ENCODE measurements at regions not wholly inside any gene's neighbourhood (a gene's known extent, or its start where the extent isn't known, plus 50 kb on each side); places are given as distances from the start of the nearest gene placed in this dataset.
"Not testable (repeated sequence)": the region's sequence is repeated elsewhere in the genome, so short reads cannot be mapped to it uniquely, and the experiment has no call there.

DNA sequence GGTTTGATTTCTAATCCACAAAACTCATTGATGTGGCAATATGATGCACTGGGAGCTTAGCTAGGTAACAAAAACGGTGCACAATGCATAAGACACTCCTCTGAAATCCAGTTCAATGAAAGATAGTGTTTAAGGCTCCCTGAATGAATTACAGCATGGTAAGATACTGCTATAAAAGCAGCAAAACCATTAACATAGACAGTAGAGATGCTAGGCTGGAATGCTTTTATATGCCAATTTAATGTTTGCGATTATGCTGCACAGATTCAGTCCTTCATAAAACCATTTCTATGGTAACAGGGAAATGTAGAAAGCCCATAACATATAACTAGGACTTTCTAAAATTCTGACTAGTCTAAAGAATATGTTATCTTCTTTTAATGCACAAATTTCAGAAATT lies 180.8 kb upstream of the NUDT12 start:
- DNase-seq (ENCODE audit: low spot score) = no peak

DNA sequence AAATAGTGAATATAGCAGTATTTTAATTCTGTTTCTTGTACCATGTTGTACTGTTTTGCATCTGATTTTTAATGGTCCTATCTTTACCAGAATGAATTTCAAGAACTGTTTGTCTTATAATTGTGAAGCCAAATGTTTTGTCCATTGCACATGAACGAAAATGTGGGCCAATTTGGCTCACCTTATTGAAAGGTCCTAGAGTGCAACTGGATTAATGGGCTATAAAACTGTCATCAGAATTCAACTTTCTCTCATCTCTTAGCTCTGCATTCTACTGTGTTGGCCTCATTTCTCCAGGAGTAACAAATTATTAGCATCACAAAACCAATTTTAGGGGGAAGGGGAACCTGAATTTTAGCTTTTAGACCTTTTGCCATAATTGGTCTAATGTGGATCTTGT lies 179.4 kb upstream of the NUDT12 start:
- DNase-seq (ENCODE audit: low spot score) = no peak

DNA sequence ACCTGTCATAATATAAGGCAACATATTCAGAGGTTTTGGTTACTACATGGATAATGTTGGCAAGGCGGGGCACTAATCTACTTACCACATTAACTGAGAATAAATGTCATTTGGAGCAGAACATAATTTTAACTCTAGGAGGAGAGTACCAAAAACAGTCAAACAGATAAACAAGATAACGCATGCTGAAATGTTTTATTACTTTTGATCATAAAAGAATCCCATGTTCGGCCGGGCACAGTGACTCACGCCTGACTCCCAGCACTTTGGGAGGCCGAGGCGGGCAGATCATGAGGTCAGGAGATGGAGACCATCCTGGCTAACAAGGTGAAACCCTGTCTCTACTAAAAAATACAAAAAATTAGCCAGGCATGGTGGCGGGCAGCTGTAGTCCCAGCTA lies 173.8 kb upstream of the NUDT12 start:
- not testable (repeated sequence) for DNase-seq (ENCODE audit: low spot score)

DNA sequence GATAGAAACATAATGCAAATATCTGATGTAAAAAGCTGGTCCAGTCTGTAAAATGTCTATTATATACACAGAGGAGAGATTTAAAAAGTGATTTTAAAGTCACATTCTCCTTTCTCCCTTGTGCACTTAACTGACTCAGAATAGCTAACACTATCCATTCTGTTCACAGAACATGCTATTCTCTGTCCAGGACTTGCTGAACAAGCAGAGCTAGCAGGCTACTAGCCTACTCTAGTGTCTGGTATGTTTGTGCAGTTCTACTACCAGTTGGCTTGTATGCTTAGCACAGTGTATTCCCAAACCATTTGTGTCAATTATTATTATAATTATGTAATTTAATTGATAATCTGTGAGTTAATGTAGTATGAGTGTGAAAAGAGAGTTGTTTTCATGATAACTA lies 161.7 kb upstream of the NUDT12 start:
- no peak for DNase-seq (ENCODE audit: low spot score)

DNA sequence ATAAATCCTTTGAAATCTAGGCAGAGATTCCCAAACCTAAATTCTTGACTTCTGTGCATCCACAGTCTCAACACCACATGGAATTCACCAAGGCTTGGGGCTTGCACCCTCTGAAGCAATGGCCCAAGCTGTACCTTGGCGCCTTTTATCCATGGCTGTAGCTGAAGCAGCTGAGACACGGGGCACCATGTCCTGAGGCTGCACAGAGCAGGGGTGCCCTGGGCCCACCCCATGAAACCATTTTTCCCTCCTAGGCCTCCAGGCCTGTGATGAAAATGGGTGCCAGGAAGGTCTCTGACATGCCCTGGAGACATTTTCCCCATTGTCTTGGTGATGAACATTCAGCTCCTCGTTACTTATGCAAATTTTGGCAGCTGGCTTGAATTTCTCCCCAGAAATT lies 158.6 kb upstream of the NUDT12 start:
- no peak for DNase-seq (ENCODE audit: low spot score)

DNA sequence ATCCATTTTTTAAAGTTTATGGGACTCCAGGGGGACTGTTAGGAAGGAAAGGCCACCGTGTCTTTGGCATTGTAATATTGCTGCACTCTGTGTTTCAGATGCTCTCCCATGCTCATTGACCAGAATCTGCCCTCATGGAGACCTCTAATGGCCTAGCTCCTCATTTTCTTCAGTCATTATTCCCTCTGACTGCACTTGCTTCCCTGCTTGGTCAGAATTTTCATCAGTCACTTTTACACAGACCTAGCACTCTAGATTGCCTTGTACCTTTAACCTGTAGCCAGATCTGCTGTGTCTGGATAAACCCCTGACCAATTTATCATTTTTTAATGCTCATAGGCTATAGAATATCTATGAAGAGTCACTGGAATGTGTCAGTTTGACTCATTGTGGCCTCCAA lies 155.5 kb upstream of the NUDT12 start:
- DNase-seq (ENCODE audit: low spot score) = no peak

DNA sequence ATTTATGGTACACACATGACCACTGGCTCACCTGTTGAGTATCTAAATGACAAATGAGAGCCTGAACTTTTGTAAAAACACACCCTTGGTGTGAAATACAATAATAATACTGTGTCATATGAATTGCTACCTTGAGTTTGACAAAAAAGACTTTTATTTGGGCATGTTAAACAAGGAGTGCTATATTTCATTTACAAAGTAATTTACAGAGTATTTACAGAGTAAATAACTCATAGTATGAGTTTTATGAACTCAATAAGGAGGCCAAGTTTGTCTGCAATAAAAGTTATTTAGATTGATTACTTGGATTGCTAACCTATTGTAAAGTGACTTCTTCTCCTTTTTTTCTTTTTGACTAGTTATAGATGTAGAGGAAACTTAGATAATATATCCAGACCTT lies 146.0 kb upstream of the NUDT12 start:
- no peak for DNase-seq (ENCODE audit: low spot score)

DNA sequence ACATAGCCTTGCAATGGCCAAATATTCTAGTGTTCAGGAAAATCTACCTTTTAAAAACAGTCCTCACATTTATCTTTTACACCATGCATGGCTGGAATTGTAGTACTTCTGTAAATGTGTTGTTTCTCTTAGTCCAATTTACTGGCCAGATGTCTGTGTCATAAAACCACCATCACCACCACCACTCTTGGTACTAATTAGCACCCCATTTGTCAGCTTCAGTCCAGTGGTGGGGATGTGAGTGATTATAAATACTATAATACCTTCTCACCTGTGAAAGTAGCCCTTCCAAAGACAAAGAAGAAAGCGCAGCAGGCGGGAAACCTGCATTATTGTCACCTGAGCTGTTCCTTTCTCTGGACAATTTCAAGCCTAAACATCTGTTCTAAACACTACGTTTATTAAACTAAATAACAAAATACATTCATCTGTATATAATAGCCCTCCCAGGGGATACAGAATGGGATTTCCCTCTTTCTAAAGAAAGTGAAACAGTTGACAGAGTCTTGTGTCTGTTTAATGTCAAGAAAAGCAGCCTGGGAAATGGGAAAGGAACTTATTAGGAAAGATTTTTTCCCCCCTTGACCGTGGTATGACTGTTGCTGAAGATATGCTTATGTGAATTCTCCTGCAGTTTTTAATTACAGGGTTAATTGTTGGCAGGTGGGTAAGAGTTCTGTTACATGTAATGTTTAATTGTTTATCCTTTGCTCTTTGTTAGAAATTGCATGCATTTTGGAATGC lies 144.5 kb upstream of the NUDT12 start:
- DNase-seq (ENCODE audit: low spot score) = no peak

DNA sequence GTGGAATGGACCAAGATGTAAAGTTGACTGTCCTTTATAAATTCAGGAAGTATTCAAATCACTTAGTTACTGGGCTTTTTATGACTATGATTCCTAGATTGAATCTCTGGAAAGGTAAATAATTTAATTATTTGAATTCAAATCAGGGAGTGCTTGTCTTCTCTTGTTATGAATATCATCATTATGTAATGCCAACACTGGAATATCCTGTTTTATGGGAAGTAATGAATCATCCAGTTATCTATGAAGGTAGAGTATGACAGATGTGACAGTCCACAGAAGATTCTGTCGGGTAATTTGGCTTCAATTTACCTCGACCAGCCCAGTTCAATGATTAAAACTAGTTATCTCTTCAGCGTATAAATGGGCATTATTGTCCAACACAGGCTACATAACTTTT lies 141.0 kb upstream of the NUDT12 start:
- no peak for DNase-seq (ENCODE audit: low spot score)

DNA sequence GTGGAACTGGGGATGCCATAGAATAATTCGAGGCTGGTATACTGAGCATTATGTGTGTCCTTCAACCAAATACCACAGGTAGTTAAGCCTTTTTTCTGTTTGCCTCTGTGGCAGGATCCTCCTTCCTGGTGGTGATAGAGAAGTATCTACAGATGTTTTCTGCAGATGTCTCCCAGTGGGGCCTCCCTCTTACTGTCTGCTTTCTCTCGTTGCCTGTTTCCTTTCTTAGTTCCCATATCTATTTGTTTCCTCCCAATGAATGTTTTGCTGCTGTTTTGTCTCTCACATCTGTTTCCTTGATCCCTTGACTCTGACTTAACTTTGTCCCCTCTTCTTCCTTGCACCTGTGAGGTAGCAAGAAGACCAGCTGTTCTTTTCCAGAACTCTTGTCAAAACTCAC lies 130.9 kb upstream of the NUDT12 start:
- DNase-seq (ENCODE audit: low spot score) = no peak

DNA sequence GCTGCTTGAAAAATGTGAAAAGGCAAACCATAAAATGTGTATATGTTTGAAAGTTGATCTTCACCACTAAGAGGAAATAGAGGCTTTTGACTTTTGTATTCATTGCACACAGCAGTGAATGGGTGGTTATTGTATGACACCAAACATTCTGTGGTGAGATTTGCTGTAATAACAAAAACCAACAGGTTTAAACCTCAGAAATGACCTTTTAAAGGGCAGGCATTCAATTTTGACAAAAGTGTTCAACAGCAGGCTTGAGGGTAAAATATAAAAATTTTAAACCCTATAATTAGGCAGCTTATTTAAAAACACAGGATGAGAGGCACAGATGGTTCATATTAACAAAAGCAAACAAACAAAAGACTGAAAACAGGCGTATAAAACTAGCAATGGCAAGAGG lies 128.1 kb upstream of the NUDT12 start:
- DNase-seq (ENCODE audit: low spot score) = no peak

DNA sequence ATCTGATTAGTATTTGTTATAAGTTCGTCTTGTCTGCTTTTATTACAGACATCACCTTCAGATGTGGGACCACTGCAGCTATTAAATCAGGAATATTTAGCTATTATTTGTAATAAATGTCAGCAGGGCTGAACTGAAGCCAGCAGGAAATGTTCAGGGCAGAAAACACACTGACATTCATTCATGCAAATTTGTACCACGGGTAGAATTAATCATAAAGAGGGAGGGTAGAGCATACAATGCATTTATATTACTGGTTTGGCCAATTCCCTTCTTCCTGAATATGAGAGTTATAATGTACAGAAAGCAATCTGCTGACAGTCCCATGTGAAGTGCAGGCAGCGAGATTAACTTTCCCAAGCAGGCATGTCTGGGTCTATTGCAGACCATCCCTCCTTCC lies 117.3 kb upstream of the NUDT12 start:
- no peak for DNase-seq (ENCODE audit: low spot score)

DNA sequence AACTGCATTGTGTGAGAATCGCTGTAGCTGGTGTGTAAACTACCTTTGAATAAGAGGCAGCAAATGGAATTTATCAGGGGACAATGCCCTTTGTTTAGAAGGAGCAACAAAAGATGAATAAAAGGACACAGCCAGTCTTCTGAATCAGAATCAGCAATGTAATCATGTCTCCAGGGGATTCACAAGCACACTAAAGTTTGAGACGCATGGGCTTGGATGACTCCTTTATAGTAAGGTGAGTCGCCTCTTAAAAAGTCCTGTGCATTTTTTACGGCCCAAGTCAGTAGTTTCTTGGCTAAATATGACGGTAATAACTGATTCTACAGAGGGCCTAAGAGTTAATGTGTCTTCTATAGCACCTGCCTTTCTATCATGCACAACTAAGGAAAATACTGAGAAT lies 113.6 kb upstream of the NUDT12 start:
- DNase-seq (ENCODE audit: low spot score) = not testable (repeated sequence)

DNA sequence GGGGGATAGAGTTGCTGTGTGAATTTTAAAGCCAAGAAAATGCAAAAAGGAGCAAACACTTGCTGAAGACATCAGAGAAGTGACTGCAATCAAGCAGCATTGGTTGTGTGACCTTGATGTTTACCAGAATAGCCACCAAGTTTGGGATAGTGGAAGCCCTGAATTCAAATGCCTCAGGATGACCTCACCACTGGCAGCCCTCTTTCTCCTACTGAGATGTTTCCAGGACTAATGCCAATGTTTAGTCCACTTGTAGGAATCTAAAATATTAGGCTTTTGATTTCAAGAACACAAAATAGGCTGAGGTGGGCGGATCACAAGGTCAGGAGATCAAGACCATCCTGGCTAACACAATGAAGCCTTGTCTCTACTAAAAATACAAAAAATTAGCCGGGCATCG lies 112.2 kb upstream of the NUDT12 start:
- DNase-seq (ENCODE audit: low spot score) = no peak

DNA sequence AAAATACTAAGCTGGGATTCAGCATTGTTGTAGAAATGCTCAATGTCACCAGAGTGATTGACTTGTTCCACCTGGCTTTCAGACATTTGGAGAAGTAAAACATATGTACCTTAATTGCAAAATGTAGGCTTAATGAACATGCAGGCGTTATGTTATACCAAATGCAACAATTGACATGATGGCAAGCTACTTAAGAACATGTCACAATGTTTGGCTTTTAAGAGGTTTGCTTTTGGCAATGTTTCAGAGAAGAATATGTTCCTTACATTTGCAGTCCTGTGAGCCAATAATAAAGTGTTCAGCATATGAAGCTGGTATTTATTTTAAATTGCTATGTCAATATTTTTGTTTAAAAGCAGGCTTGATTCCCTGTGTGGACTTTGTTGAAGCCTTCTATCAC lies 111.7 kb upstream of the NUDT12 start:
- no peak for DNase-seq (ENCODE audit: low spot score)

DNA sequence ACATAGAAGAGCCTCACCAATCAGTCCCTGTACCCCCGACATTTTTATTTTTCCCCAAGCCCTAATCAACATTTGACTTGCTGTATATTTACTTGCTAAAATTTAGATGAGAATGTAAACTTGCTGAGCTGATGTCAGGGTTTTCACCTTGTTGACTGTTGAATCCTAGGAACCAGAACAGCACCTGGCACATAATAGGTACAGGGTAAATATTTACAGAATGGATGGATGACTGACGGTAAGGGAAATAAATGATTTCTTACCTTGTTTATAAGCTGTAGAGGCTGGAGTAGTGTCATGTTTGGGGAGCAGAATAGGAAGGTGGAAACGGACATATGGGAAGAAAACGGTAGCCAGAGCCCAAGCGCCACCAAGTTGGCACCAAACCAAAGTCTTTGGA lies 107.0 kb upstream of the NUDT12 start:
- no peak for DNase-seq (ENCODE audit: low spot score)

DNA sequence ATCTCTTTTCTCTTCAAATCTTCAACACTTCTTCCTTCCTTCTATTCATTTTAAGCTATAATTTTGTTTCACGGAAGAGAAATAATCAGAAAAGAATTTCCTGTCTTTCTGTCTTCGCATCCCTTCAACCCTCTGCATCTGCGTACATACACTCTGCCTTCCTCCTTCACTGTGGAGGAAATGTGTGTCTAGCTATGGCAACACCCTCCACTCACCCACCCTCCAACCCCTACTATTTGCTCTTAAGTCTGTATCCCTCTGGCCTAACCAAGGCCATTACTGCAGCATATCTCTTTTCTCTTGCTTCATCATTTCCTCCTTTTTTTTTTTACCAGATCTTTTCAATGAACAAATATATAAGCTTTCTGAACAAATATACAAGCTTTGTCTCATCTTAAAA lies 105.7 kb upstream of the NUDT12 start:
- no peak for DNase-seq (ENCODE audit: low spot score)

DNA sequence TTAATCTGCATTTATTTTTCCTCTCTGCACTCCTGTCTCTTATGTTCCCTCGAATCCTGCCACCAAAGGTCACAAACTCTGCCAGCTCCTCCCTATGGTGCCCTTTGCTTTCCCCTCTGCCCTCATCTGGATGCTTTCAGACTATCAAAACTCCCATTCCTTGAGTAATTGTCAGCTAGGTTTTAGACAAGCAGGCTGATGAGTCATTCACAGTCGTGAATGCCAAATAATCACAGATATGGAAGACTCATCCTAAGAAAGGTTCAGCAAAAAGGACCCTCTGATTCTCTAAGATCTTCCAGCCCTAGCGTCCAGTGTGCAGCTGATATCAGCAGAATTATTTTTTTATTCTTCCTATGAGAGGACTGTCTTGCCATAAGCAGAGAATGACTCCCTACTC lies 104.5 kb upstream of the NUDT12 start:
- no peak for DNase-seq (ENCODE audit: low spot score)

DNA sequence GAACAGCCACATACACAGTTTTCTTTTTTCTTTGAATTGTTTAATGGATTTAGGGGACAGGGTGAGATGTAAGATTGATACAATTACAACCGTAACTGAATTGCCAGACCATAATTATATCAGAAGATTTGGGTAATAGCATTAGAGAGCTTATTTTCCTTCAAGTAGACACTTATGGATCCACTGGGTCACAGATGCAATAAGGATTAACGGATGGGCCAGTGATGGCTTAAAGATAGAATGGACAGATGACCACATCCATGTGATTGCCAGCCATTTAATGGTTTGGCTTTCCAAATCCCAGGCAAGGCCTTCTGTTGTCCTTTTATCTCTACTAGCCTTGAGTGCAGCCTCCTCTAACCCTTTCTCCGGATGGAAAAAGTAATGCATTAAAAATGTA lies 94.7 kb upstream of the NUDT12 start:
- no peak for DNase-seq (ENCODE audit: low spot score)

DNA sequence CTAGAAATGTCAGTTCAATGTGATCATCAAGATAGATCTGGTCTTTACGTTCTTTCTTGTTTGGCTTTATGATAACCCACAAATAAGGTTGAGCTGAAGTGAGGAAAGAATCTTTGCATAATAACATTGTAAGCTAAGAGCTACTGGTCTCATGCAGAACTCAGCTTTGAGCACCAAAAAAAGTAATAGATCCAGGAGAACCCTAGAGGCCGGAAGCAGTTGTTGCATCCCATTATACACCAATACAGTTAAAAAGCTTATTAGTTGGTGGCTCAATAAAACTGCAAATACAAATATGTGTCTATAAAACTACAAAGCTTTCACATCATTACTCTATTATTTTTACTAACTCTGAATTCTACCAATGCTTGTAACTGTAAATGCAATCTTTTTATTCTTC lies 85.5 kb upstream of the NUDT12 start:
- DNase-seq (ENCODE audit: low spot score) = no peak

DNA sequence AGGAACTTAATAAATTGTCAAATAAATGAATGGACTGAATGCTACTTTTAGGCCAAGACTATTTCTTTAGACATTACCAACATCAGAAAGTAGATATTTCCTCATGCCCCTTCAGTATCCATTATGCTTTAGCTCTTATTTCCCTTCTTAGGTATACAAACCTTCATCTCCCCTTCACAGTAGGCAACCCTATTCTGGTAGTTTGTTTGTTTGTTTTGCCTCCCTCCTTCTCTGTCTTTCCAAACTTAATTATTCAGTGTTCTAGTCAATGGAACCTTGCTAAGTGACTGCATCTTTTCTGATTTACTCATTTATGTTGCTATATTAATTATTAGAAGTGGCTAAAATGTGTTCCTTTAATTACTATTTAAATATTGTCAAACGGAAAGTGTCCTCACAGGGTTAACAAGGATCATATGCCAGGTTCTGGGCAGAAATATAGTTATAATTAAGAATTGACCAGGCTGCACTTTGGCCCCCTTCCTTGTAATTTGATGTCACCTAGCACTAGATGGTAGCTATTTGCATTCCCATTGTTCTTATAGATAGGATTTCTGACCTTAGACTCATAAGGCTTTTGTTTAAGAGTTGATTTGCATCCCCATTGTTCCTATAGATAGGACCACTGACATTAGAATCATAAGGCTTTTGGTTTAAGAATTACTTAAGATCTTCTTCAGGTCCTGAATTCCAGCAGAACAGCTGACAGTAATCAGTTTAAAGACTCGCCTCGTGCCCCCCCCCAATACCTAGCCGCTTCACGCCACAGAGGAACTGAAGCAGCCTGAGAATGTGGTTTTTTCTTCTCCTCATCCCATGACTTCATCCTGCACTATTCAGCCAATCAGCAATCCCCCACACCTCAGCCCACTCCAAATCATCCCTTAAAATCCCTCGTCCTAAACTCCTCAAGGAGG lies 84.4 kb upstream of the NUDT12 start:
- DNase-seq (ENCODE audit: low spot score) = no peak

DNA sequence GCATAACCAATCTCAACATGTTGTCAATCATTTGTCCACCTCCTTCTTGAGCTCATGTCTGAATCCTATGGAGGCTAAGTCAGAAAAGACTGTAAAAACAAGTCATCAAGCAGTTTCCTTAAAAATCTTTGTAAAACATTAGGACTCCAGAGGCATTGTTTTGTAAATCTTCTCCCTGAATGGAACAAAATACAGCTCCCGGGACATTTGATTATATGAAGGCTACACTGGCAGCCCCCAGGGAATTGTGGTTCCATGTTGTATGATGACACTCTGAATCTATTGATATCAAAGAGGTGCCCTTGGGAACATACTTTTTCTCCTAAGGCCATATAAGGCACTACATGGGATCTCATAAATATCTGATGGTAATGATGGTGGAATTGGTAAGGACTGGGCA lies 83.2 kb upstream of the NUDT12 start:
- no peak for DNase-seq (ENCODE audit: low spot score)

DNA sequence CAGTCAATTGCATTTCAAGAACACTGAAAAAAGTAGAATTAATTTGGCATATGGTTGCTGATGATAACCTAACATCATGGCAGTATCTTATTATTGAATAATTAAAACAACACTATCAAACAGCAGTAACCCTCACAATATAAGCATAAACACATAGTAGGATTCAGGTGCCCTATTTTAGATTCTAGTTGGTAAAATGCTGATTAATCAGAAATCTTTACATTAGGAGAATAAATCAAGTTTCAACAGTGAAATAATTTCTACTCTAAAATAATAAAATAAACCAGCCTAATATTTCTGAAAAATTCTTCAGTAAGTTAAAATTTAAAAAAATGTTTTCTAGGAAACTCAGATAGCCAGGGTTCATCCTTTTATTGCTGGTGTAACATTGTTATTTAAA lies 76.4 kb upstream of the NUDT12 start:
- no peak for DNase-seq (ENCODE audit: low spot score)

DNA sequence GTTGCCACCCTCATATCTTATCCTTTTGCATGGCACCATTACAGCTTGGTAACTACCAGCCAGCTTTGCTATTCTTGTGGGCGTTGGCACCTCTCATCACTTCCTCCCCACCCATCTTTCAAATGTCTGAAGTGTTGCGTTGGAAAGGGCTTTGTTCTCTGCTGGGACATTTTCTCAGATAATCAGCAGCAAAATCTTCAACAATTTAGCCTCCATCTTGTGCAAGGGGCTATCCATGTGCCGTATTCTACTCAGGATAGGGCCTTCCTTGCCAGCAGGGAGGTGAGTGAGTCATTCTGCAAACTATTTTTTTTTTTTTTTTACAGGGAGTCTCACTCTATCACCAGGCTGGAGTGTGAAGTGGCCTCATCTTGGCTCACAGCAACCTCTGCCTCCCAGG lies 62.1 kb upstream of the NUDT12 start:
- DNase-seq (ENCODE audit: low spot score) = no peak
